GM19395 (cell line): ENCODE measurements at regions not wholly inside any gene's neighbourhood (a gene's known extent, or its start where the extent isn't known, plus 50 kb on each side); places are given as distances from the start of the nearest gene placed in this dataset.

Experiments
- ATAC-seq: cut with Tn5 transposase; IDR thresholded peaks from one replicate; pipeline ENCODE4 v1.9.1; 2021; ENCODE audit warnings: mild to moderate bottlenecking, moderate library complexity; ENCODE audit not compliant: unreplicated experiment

- ATAC-seq = no peak
Measured at GRCh38 chr15:47640079-47640478, 77.2 kb upstream of the SEMA6D start.

- no peak for ATAC-seq
Measured at GRCh38 chr15:47640901-47641300, 76.4 kb upstream of the SEMA6D start.

DNA sequence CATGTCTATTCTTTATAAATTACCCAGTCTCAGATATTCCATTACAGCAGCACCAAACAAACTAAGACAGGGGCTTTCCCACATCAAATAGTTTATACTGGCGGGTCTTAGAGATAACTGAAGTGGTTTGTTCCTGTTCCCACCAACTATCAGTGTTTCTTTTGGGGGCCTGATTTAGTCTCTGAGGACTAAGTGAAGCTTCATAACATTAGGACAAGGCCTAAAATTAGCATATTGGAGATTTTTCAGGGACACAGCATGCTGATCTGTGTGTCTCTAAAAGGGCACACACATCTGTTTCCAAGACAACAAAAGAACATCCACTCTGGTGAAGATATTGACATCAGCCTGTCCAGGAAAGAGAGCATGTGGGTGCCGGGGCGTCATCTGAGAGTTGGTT is 72.6 kb upstream of the SEMA6D start:
- no peak for ATAC-seq

DNA sequence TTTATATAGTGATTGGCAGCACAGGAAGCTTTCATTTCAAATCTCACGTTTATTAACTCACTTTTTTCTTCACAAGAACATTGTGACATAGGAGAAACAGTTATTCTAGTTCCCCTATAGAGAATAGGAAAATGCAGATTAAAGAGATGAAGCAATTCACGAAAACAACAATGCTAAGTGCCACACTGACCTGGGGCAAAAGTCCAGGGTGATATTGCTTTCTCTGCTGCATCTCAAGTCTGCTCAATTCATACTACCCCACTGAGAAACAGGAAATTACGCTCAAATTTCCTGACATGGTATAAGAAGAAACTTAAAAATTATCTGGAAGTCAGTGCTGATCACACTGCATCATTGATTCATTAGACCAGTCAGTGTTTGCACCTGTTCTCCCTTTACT is 66.7 kb upstream of the SEMA6D start:
- no peak for ATAC-seq

- no peak for ATAC-seq
Measured at GRCh38 chr15:47652328-47652727, 65.0 kb upstream of the SEMA6D start.

GRCh38 chr15:47652844-47653243 is 64.5 kb upstream of the SEMA6D start:
- no peak for ATAC-seq

DNA sequence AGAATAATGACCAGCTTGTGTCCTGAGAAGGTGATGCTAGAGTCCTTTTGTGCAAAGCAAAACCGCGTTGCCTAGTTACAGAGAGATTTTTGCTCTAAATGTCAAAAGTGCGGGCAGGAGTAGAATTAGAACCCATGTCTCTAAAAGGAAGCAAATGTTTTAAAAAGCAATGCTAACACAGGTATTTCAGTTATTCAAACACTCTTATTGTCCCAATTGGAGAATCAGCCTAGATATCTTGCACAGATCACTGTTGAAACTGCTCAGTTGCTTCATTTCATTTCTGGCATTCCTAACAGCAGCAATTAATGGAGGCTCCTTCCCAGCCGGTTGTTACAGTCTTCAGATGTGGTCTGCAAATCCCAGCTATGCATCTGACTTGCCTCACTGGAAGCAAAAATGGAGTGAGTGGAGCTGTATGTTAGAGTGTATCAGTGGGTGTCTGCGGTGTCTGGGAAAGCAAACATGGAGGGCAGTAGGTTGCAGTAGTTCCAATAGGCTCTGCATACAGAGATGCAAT is 55.6 kb upstream of the SEMA6D start:
- ATAC-seq = no peak

- no peak for ATAC-seq
Measured at GRCh38 chr15:47663101-47663500, 54.2 kb upstream of the SEMA6D start.
